ENCODE measurements at regions not wholly inside any gene's neighbourhood (a gene's known extent, or its start where the extent isn't known, plus 50 kb on each side); places are given as distances from the start of the nearest gene placed in this dataset.

- TF ChIP-seq TAF1 (IDR thresholded peaks at IDR 0.05; ENCODE audit: low read depth, low read length) (no peak), POLR2A (IDR thresholded peaks at IDR 0.05; ENCODE audit: low read depth, low read length) (no peak), POLR2AphosphoS5 (IDR thresholded peaks at IDR 0.05; ENCODE audit: low read depth, low read length) (no peak), SPI1 (IDR thresholded peaks at IDR 0.05; ENCODE audit: low read depth, low read length) (no peak)
Measured at GRCh38 chr13:76438050-76438449, 448.2 kb downstream of the KCTD12 start.
